ENCODE measurements at regions not wholly inside any gene's neighbourhood (a gene's known extent, or its start where the extent isn't known, plus 50 kb on each side); places are given as distances from the start of the nearest gene placed in this dataset.

- no peak for TF ChIP-seq CTCF (IDR thresholded peaks at IDR 0.05; ENCODE audit: low read depth, low read length)
- no peaks in the 10 kb centered on the region for H3K9me3 ChIP-seq
- H3K4me1 ChIP-seq, result no peaks in the 10 kb centered on the region
- H3K27me3 ChIP-seq, result no peaks in the 10 kb centered on the region
- no peak overlapping the region for H3K4me3 ChIP-seq (ENCODE audit: low read depth, low read length)
- H3K36me3 ChIP-seq, result no peaks in the 10 kb centered on the region
- no peak for DNase-seq
Observed at GRCh38 chr2:181814057-181814491, 77.5 kb upstream of the ITPRID2 start.

GRCh38 chr2:181817509-181817908, 74.0 kb upstream of the ITPRID2 start:
- H3K36me3 ChIP-seq, result no peaks in the 10 kb centered on the region
- H3K9me3 ChIP-seq, result no peaks in the 10 kb centered on the region
- no peak overlapping the region for H3K4me3 ChIP-seq (ENCODE audit: low read depth, low read length)
- no peaks in the 10 kb centered on the region for H3K4me1 ChIP-seq
- no peak for TF ChIP-seq CTCF (IDR thresholded peaks at IDR 0.05; ENCODE audit: low read depth, low read length)
- H3K27me3 ChIP-seq, result no peaks in the 10 kb centered on the region
- DNase-seq, result no peak

- Histone ChIP-seq H3K36me3 (no peaks in the 10 kb centered on the region), H3K4me1 (no peaks in the 10 kb centered on the region), H3K27me3 (no peaks in the 10 kb centered on the region), H3K4me3 (ENCODE audit: low read depth, low read length) (no peak overlapping the region), H3K9me3 (no peaks in the 10 kb centered on the region)
- TF ChIP-seq CTCF (IDR thresholded peaks at IDR 0.05; ENCODE audit: low read depth, low read length), result no peak
- DNase-seq, result no peak
Observed at GRCh38 chr2:181818058-181818680, 73.4 kb upstream of the ITPRID2 start.

GRCh38 chr2:181818840-181819239, 72.7 kb upstream of the ITPRID2 start:
- H3K4me3 ChIP-seq (ENCODE audit: low read depth, low read length), result no peak overlapping the region
- no peaks in the 10 kb centered on the region for H3K27me3 ChIP-seq
- DNase-seq, result no peak
- H3K9me3 ChIP-seq, result no peaks in the 10 kb centered on the region
- no peaks in the 10 kb centered on the region for H3K4me1 ChIP-seq
- TF ChIP-seq CTCF (IDR thresholded peaks at IDR 0.05; ENCODE audit: low read depth, low read length), result no peak
- H3K36me3 ChIP-seq, result no peaks in the 10 kb centered on the region

GRCh38 chr2:181821049-181821448, 70.5 kb upstream of the ITPRID2 start:
- no peaks in the 10 kb centered on the region for H3K4me1 ChIP-seq
- no peak overlapping the region for H3K4me3 ChIP-seq (ENCODE audit: low read depth, low read length)
- TF ChIP-seq CTCF (IDR thresholded peaks at IDR 0.05; ENCODE audit: low read depth, low read length), result no peak
- no peak for DNase-seq
- no peaks in the 10 kb centered on the region for H3K9me3 ChIP-seq
- H3K27me3 ChIP-seq, result no peaks in the 10 kb centered on the region
- H3K36me3 ChIP-seq, result no peaks in the 10 kb centered on the region

- Histone ChIP-seq H3K9me3 (no peaks in the 10 kb centered on the region), H3K4me1 (no peaks in the 10 kb centered on the region), H3K27me3 (no peaks in the 10 kb centered on the region), H3K4me3 (ENCODE audit: low read depth, low read length) (no peak overlapping the region), H3K36me3 (no peaks in the 10 kb centered on the region)
- TF ChIP-seq CTCF (IDR thresholded peaks at IDR 0.05; ENCODE audit: low read depth, low read length), result no peak
- DNase-seq, result no peak
Observed at GRCh38 chr2:181822097-181822496, 69.4 kb upstream of the ITPRID2 start.

All from BE2C (cell line).